BLaER1 (cell line): ENCODE measurements at regions not wholly inside any gene's neighbourhood (a gene's known extent, or its start where the extent isn't known, plus 50 kb on each side); places are given as distances from the start of the nearest gene placed in this dataset.
A peak's percentile ranks its signal among the peaks of the same experiment; 100 is the strongest.

Experiments
- H3K27ac ChIP-seq: shearing (Covaris generic); formaldehyde crosslinking; 2 replicates; pipeline ENCODE4 v1.8.1; 2022
- H3K27me3 ChIP-seq: shearing (Covaris generic); formaldehyde crosslinking; 2 replicates; pipeline ENCODE4 v1.8.1; 2022
- H3K36me3 ChIP-seq: shearing (Covaris generic); formaldehyde crosslinking; 2 replicates; pipeline ENCODE4 v1.8.1; 2022
- H3K4me1 ChIP-seq: shearing (Covaris generic); formaldehyde crosslinking; 2 replicates; pipeline ENCODE4 v1.8.1; 2022
- H3K4me2 ChIP-seq: shearing (Covaris generic); formaldehyde crosslinking; 2 replicates; pipeline ENCODE4 v1.8.1; 2022
- H3K4me3 ChIP-seq: shearing (Covaris generic); formaldehyde crosslinking; 2 replicates; pipeline ENCODE4 v1.8.1; 2022
- H3K9ac ChIP-seq: shearing (Covaris generic); formaldehyde crosslinking; 2 replicates; pipeline ENCODE4 v1.8.1; 2022
- H3K9me3 ChIP-seq: shearing (Covaris generic); formaldehyde crosslinking; 2 replicates; pipeline ENCODE4 v1.8.1; 2022
- H4K20me1 ChIP-seq: shearing (Covaris generic); formaldehyde crosslinking; 2 replicates; pipeline ENCODE4 v1.8.1; 2022
- Cebpa-rat ChIP-seq: shearing (Covaris generic); IDR thresholded peaks from 2 replicates; pipeline ENCODE4 v1.8.1; 2022

- TF ChIP-seq Cebpa-rat: no peak
- H3K4me3 ChIP-seq: no peak overlapping the region
- no peaks in the 10 kb centered on the region for H3K27me3 ChIP-seq
- no peak overlapping the region for H3K27ac ChIP-seq
- no peak overlapping the region for H3K9ac ChIP-seq
- no peaks in the 10 kb centered on the region for H3K36me3 ChIP-seq
- H3K4me2 ChIP-seq: no peak overlapping the region
- H3K4me1 ChIP-seq: no peaks in the 10 kb centered on the region
- no peaks in the 10 kb centered on the region for H3K9me3 ChIP-seq
- H4K20me1 ChIP-seq: no peaks in the 10 kb centered on the region
Measured at GRCh38 chr15:88385078-88385700, 82.0 kb downstream of the MRPL46 start.

- Histone ChIP-seq H3K36me3 (no peaks in the 10 kb centered on the region), H4K20me1 (no peaks in the 10 kb centered on the region), H3K9ac (no peak overlapping the region), H3K4me1 (no peaks in the 10 kb centered on the region), H3K9me3 (no peaks in the 10 kb centered on the region), H3K27me3 (no peaks in the 10 kb centered on the region), H3K4me2 (no peak overlapping the region), H3K27ac (no peak overlapping the region), H3K4me3 (no peak overlapping the region)
- TF ChIP-seq Cebpa-rat: no peak
Measured at GRCh38 chr15:88383354-88383753, 83.8 kb downstream of the MRPL46 start.

GRCh38 chr15:88382482-88382983 is 84.7 kb downstream of the MRPL46 start:
- Histone ChIP-seq H3K4me2 (no peak overlapping the region), H3K4me3 (no peak overlapping the region), H4K20me1 (no peaks in the 10 kb centered on the region), H3K9me3 (no peaks in the 10 kb centered on the region), H3K27me3 (no peaks in the 10 kb centered on the region), H3K9ac (no peak overlapping the region), H3K27ac (no peak overlapping the region), H3K36me3 (no peaks in the 10 kb centered on the region), H3K4me1 (no peaks in the 10 kb centered on the region)
- no peak for TF ChIP-seq Cebpa-rat

- TF ChIP-seq Cebpa-rat: no peak
- Histone ChIP-seq H3K4me3 (no peak overlapping the region), H3K27ac (no peak overlapping the region), H4K20me1 (no peaks in the 10 kb centered on the region), H3K27me3 (no peaks in the 10 kb centered on the region), H3K4me1 (no peaks in the 10 kb centered on the region), H3K9ac (no peak overlapping the region), H3K36me3 (no peaks in the 10 kb centered on the region), H3K4me2 (no peak overlapping the region), H3K9me3 (no peaks in the 10 kb centered on the region)
Measured at GRCh38 chr15:88378188-88378637, 89.0 kb downstream of the MRPL46 start.

GRCh38 chr15:88377509-88377908 is 89.7 kb downstream of the MRPL46 start:
- H3K4me1 ChIP-seq: no peaks in the 10 kb centered on the region
- no peaks in the 10 kb centered on the region for H3K9me3 ChIP-seq
- H3K27ac ChIP-seq: no peak overlapping the region
- no peaks in the 10 kb centered on the region for H3K36me3 ChIP-seq
- TF ChIP-seq Cebpa-rat: no peak
- H4K20me1 ChIP-seq: no peaks in the 10 kb centered on the region
- no peaks in the 10 kb centered on the region for H3K27me3 ChIP-seq
- H3K4me3 ChIP-seq: no peak overlapping the region
- no peak overlapping the region for H3K9ac ChIP-seq
- H3K4me2 ChIP-seq: no peak overlapping the region

DNA sequence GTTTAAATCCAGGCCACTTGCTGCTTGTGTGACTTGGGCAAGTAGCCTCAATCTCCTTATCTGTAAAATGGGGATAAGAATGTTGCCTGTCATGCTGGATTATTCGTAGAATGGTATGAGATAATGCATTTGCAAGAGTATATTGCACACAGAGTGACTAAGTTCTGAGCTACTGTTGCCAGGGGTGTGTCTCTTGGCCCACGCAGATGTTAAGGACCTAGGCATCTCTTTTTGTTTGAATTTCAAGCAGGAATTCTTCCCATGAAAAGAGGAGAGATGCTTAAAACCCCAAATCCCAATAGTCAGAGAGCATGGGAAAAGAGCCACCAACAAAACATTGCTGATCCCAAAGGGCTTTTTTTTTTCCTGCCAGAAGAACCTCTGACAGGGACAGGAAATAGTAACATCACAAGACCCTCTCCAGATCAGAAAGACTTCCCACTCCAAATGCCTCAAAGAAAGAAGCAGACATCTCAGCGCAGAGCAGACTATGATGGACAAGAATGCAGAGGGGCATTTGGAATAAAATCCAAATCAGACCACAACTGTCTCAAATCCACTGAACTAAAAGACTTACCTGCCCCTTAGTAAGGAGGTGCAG is 90.5 kb downstream of the MRPL46 start:
- H3K9me3 ChIP-seq: no peaks in the 10 kb centered on the region
- TF ChIP-seq Cebpa-rat: no peak
- H3K4me1 ChIP-seq: no peaks in the 10 kb centered on the region
- no peak overlapping the region for H3K4me2 ChIP-seq
- no peaks in the 10 kb centered on the region for H3K36me3 ChIP-seq
- no peak overlapping the region for H3K4me3 ChIP-seq
- no peak overlapping the region for H3K9ac ChIP-seq
- no peaks in the 10 kb centered on the region for H3K27me3 ChIP-seq
- no peak overlapping the region for H3K27ac ChIP-seq
- no peaks in the 10 kb centered on the region for H4K20me1 ChIP-seq

DNA sequence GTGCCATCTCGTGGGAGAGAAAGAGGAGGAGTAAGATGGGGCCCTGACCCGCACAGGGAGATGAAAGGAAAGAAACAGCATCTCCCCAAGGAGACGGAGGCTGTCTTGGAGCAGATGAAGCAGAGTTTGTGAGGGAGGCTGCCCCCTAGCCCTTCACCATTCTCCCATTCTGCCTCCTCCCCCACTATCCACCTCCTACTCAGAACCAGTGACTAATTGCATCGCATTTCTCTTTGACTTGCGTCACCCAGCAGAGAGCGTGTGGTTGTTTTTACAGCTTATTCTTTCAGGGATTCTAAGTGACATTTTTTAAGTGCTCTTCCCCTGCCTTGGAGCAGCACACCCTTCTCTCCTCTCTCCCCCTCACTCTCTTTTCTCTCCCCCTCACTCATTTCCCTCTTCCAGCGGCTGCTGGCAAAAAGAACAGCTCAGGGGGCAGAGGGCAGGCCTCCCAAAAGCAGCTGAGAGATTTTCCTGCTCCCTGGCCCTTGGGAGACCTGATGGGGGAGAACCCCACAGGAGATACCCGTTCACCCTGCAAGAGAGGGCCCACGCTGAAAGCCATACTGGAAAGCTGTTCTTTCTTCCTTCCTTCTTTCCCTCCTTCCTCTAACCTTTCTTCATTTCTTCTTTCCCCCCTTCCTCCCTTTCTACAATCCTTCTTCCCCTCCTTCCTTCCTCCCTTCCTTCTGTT is 91.8 kb downstream of the MRPL46 start:
- H3K4me1 ChIP-seq: no peaks in the 10 kb centered on the region
- no peaks in the 10 kb centered on the region for H3K9me3 ChIP-seq
- no peaks in the 10 kb centered on the region for H3K27me3 ChIP-seq
- TF ChIP-seq Cebpa-rat: no peak
- no peak overlapping the region for H3K4me3 ChIP-seq
- H4K20me1 ChIP-seq: no peaks in the 10 kb centered on the region
- no peak overlapping the region for H3K27ac ChIP-seq
- H3K36me3 ChIP-seq: no peaks in the 10 kb centered on the region
- H3K9ac ChIP-seq: no peak overlapping the region
- H3K4me2 ChIP-seq: no peak overlapping the region

DNA sequence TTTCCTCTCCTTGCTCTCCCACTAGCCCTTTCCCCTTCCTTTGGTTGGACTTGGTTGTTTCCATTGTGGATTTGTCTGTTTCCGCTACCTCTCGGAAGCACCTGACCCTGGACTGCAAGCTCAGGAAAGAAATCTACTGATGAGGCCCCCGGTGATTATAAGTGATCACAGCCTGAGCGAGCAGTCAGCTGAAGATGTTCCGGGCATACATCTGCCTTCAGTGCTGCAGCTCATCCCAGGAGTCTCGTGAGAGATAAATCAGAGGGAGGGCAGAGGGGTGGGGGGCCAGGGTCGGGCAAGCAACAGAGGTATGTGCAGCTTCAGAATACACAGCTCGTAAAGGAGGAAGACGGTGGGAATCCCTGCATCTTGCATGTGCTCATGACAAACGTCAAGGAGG is 102.1 kb downstream of the MRPL46 start:
- 0 out of 2 replicates have a peak overlapping the region, but pooled peaks have one; percentile 14 for H3K4me2 ChIP-seq
- H3K36me3 ChIP-seq: no peaks in the 10 kb centered on the region
- H3K9me3 ChIP-seq: no peaks in the 10 kb centered on the region
- no peaks in the 10 kb centered on the region for H4K20me1 ChIP-seq
- no peaks in the 10 kb centered on the region for H3K27me3 ChIP-seq
- H3K9ac ChIP-seq: no peak overlapping the region
- no peak overlapping the region for H3K27ac ChIP-seq
- no peak overlapping the region for H3K4me3 ChIP-seq
- 0 out of 2 replicates have a peak, but pooled peaks cover 7% of the 10 kb centered on the region for H3K4me1 ChIP-seq
- no peak for TF ChIP-seq Cebpa-rat

GRCh38 chr15:88348579-88349230 is 92.2 kb upstream of the NTRK3 start:
- TF ChIP-seq Cebpa-rat: no peak
- Histone ChIP-seq H3K4me1 (0 out of 2 replicates have a peak, but pooled peaks cover 6% of the 10 kb centered on the region), H3K4me2 (peak overlapping the region; percentile 32), H3K4me3 (no peak overlapping the region), H4K20me1 (no peaks in the 10 kb centered on the region), H3K36me3 (no peaks in the 10 kb centered on the region), H3K27me3 (no peaks in the 10 kb centered on the region), H3K9me3 (peaks cover 25% of the 10 kb centered on the region), H3K27ac (no peak overlapping the region), H3K9ac (no peak overlapping the region)
